ENCODE measurements at regions not wholly inside any gene's neighbourhood (a gene's known extent, or its start where the extent isn't known, plus 50 kb on each side); places are given as distances from the start of the nearest gene placed in this dataset.

DNA sequence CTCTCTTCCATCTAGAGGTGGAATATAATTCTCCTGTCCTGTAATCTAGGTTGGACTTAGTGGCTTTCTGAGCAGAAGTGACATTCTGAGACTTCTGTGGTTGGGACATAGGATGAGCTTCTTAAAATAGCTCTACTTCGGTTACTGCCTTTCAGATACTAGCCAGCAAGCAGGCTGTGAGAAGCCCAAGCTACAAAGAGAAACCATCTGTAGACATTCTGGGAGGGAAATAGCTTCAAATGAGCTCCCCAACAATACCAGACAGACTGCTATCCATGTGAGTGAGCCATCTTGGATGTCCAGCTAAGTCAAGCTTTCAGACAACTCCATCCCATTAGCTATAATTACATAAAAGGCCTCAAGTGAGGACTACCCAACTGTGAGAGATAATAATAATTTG, 568.9 kb downstream of the DMRTA1 start:
- no peaks in the 10 kb centered on the region for H3F3A ChIP-seq (ENCODE audit: insufficient read depth)
- no peak overlapping the region for H3K4me2 ChIP-seq (ENCODE audit: low read depth, low read length, poor library complexity, severe bottlenecking)
- no peak overlapping the region for H3K9ac ChIP-seq (ENCODE audit: low read length)
- no peaks in the 10 kb centered on the region for H3K79me2 ChIP-seq (ENCODE audit: insufficient read depth, low read length)
- H3K9me2 ChIP-seq (replicated peaks; ENCODE audit: insufficient read depth, low read length): no peaks in the 10 kb centered on the region
- no peak overlapping the region for H3K4me3 ChIP-seq (ENCODE audit: insufficient read depth, low read length, poor library complexity, severe bottlenecking)
- no peak for TF ChIP-seq EZH2phosphoT487 (conservative IDR thresholded peaks at IDR 0.05; ENCODE audit: low read length)
- TF ChIP-seq, protein P1, sequence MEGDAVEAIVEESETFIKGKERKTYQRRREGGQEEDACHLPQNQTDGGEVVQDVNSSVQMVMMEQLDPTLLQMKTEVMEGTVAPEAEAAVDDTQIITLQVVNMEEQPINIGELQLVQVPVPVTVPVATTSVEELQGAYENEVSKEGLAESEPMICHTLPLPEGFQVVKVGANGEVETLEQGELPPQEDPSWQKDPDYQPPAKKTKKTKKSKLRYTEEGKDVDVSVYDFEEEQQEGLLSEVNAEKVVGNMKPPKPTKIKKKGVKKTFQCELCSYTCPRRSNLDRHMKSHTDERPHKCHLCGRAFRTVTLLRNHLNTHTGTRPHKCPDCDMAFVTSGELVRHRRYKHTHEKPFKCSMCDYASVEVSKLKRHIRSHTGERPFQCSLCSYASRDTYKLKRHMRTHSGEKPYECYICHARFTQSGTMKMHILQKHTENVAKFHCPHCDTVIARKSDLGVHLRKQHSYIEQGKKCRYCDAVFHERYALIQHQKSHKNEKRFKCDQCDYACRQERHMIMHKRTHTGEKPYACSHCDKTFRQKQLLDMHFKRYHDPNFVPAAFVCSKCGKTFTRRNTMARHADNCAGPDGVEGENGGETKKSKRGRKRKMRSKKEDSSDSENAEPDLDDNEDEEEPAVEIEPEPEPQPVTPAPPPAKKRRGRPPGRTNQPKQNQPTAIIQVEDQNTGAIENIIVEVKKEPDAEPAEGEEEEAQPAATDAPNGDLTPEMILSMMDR (IDR thresholded peaks at IDR 0.05; ENCODE audit: insufficient read depth, low read length, poor library complexity, severe bottlenecking): no peak
- H4K20me1 ChIP-seq (ENCODE audit: low read depth, low read length): no peaks in the 10 kb centered on the region
- no peak overlapping the region for H3K27ac ChIP-seq (ENCODE audit: low read depth, low read length)
- H3K27me3 ChIP-seq (ENCODE audit: low read length): no peaks in the 10 kb centered on the region
- H3K9me3 ChIP-seq (ENCODE audit: insufficient read depth, low read length): no peaks in the 10 kb centered on the region
- no peak overlapping the region for H2AFZ ChIP-seq (ENCODE audit: low read depth, low read length, severe bottlenecking)
- no peaks in the 10 kb centered on the region for H3K36me3 ChIP-seq (ENCODE audit: low read length)

DNA sequence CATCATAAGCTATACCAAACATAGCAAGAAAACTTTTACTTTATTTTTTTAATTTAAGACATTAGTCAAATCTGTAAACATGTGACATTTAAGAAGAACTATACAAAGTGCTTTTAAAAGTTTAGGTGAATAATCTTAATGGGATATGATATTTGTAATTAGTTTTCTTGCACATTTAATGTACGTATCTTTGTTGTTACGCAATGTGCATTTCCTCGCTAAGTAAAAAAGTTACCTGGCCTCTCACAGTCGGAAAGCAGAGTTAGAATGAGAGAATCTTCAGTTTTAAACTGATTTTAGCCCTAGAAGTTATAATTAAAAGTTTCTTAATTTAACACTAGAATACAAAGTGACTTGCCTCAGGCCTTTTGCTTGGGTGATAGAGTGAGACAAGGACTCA, 589.8 kb downstream of the DMRTA1 start:
- Histone ChIP-seq H3K79me2 (ENCODE audit: insufficient read depth, low read length) (no peaks in the 10 kb centered on the region), H3K36me3 (ENCODE audit: low read length) (no peaks in the 10 kb centered on the region), H3F3A (ENCODE audit: insufficient read depth) (no peaks in the 10 kb centered on the region), H3K27ac (ENCODE audit: low read depth, low read length) (no peak overlapping the region), H4K20me1 (ENCODE audit: low read depth, low read length) (no peaks in the 10 kb centered on the region), H3K9me2 (replicated peaks; ENCODE audit: insufficient read depth, low read length) (no peaks in the 10 kb centered on the region), H2AFZ (ENCODE audit: low read depth, low read length, severe bottlenecking) (no peak overlapping the region), H3K4me2 (ENCODE audit: low read depth, low read length, poor library complexity, severe bottlenecking) (no peak overlapping the region), H3K9ac (ENCODE audit: low read length) (no peak overlapping the region), H3K9me3 (ENCODE audit: insufficient read depth, low read length) (no peaks in the 10 kb centered on the region), H3K27me3 (ENCODE audit: low read length) (no peaks in the 10 kb centered on the region), H3K4me3 (ENCODE audit: insufficient read depth, low read length, poor library complexity, severe bottlenecking) (no peak overlapping the region)
- TF ChIP-seq EZH2phosphoT487 (conservative IDR thresholded peaks at IDR 0.05; ENCODE audit: low read length): no peak
- TF ChIP-seq, protein P1 (IDR thresholded peaks at IDR 0.05; ENCODE audit: insufficient read depth, low read length, poor library complexity, severe bottlenecking): no peak

DNA sequence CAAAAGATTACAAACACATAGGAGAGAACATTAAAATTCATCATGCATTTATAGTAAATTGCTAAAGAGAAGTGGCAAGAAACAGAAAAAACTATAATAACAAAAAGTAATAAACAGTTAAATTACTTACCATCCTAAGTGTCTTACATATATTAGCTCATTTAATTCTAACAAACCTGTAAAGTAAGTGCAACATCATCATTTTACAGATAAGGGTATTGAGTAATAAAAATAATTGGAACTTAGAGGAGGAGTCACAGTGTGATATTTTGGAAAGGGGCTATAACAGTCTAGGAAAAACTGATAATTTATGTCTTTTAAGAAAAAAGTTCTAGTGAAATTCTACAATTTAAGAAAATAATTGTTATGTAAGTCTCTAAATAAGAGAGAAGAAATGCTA, 592.8 kb downstream of the DMRTA1 start:
- no peaks in the 10 kb centered on the region for H3K9me2 ChIP-seq (replicated peaks; ENCODE audit: insufficient read depth, low read length)
- no peaks in the 10 kb centered on the region for H3K27me3 ChIP-seq (ENCODE audit: low read length)
- TF ChIP-seq, protein P1 (IDR thresholded peaks at IDR 0.05; ENCODE audit: insufficient read depth, low read length, poor library complexity, severe bottlenecking): no peak
- TF ChIP-seq EZH2phosphoT487 (conservative IDR thresholded peaks at IDR 0.05; ENCODE audit: low read length): no peak
- no peaks in the 10 kb centered on the region for H3K9me3 ChIP-seq (ENCODE audit: insufficient read depth, low read length)
- no peak overlapping the region for H3K9ac ChIP-seq (ENCODE audit: low read length)
- H3K27ac ChIP-seq (ENCODE audit: low read depth, low read length): no peak overlapping the region
- H2AFZ ChIP-seq (ENCODE audit: low read depth, low read length, severe bottlenecking): no peak overlapping the region
- no peak overlapping the region for H3K4me2 ChIP-seq (ENCODE audit: low read depth, low read length, poor library complexity, severe bottlenecking)
- no peaks in the 10 kb centered on the region for H3F3A ChIP-seq (ENCODE audit: insufficient read depth)
- H4K20me1 ChIP-seq (ENCODE audit: low read depth, low read length): no peaks in the 10 kb centered on the region
- H3K36me3 ChIP-seq (ENCODE audit: low read length): no peaks in the 10 kb centered on the region
- H3K79me2 ChIP-seq (ENCODE audit: insufficient read depth, low read length): no peaks in the 10 kb centered on the region
- H3K4me3 ChIP-seq (ENCODE audit: insufficient read depth, low read length, poor library complexity, severe bottlenecking): no peak overlapping the region

Data from SU-DHL-6 (cell line).